HG03045 (cell line): ENCODE measurements at regions not wholly inside any gene's neighbourhood (a gene's known extent, or its start where the extent isn't known, plus 50 kb on each side); places are given as distances from the start of the nearest gene placed in this dataset.

Experiments used
- ATAC-seq: cut with Tn5 transposase; IDR thresholded peaks from one replicate; pipeline ENCODE4 v1.9.1; 2021; ENCODE audit warnings: mild to moderate bottlenecking, moderate library complexity; ENCODE audit not compliant: unreplicated experiment

DNA sequence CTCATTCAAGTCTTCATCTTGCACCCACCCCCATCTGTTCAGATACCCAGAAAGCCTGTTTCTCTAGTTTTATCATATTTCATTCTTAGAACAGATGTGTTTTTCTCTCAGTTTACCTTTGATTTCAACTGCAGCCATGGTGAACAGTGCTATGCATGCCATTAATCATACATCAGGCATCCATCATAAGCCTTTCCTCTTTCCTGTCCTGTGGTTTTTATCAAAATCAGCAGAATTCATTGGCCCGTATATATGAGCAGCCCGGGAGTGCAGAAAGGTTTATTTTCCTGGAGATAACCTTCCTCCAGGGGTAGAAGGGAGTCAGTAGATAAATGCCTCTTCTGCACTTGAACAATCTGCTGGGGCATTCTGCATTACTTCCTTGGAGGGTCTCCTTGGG lies 65.7 kb downstream of the IL21 start:
- no peak for ATAC-seq

- no peak for ATAC-seq
These were observed 67.4 kb downstream of the IL21 start for GRCh38 chr4:122553432-122553831.

DNA sequence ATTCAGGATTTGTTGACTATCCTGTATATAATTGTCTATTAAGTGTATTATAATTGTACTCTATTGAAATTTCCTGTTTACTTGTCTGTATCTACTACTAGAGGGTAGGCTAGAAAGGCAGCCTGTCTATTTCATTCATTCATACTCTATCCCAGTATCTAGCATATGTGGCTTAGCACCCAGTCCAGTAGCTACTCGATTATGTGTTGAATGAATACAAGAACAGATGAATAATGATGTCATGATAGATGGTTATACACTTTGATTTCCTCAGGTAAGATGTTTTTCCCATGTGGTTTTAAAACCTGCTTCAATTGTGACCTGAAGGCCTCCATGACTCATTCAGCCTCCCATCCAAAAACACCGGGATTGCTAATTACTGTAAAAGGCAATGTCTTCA lies 68.0 kb downstream of the IL21 start:
- ATAC-seq = no peak

GRCh38 chr4:122548886-122549630 lies 71.8 kb downstream of the IL21 start:
- ATAC-seq = no peak

DNA sequence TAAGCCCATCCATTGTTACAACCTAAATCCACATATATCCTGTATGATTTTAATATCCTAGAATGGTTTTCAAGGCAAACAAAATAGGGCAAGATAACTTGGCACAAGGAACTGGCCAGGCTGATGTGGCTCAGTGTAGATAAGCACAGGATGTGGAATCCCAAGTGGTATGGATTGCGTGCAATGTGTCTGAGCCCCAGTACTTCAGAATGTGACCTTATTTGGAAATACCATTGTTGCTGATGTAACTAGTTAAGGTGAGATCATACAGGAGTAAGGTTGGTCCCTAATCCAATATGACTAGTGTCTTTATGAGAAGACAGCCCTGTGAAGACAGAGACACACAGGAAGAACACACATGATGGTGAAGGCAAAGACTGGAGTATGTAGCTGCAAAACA lies 72.4 kb downstream of the IL21 start:
- ATAC-seq = no peak

- peak; percentile 84 for ATAC-seq
These were observed 78.2 kb downstream of the IL21 start for GRCh38 chr4:122542411-122543236.

DNA sequence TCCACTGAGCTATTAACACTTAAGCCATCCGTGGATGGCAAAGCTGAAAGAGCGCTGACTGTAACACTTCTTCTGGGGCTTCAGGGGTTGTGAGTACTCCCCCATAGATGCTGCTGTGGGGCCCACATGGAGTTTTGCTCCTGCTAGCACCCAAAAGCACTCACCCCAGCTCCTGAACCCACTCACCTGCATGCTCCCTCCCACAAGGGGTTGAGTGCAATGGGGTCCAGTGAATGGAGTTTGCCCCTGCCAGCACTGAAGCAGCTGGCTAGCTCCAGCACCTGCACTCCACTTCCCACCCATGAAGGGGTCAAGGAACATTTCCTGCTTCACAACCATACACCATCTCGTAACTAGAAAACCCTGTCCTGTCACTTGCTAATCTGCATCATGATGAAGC lies 78.9 kb downstream of the IL21 start:
- ATAC-seq = no peak

DNA sequence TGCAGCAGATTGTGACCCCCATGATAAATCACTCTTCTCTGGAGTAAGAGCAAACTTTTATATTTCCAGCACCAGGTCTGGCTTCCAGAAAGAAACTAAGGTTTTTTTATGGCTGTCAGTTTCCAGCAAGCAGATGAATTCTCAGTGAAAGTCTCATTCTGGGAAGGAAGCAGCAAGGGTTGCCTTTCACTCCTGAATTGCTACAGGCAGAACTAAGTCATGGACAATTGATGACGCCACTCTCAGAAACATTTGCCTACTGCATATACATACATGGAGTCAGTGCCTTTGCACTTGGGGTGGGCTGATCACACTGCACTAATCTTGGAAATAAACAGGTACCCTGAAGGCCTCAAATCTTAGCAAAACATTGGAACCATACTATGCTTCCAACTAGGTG lies 80.0 kb downstream of the IL21 start:
- ATAC-seq = no peak

GRCh38 chr4:122539861-122540465 lies 80.9 kb downstream of the IL21 start:
- ATAC-seq = no peak

- no peak for ATAC-seq
These were observed 81.0 kb upstream of the IL2 start for GRCh38 chr4:122537388-122538135.

GRCh38 chr4:122536001-122536400 lies 79.5 kb upstream of the IL2 start:
- ATAC-seq = no peak

DNA sequence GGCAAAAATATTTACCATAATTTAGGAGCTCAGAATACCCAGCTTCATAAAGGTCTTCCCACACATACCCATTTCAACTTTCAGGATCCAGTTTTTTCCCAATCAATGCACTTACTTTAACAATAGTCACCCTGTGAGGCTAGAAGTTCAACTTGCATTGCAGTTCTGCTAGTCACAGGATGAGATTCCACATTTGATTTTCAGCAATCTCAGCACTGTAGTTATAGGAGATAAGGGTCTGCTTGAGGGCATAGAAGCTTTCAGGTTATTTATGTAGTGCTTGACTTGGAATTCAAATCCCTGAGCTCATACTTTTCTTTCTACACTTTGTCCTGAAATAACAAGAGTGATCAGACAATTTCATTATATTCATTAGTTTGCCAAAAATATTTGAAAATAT lies 78.3 kb upstream of the IL2 start:
- no peak for ATAC-seq

- no peak for ATAC-seq
These were observed 77.3 kb upstream of the IL2 start for GRCh38 chr4:122533841-122534240.

DNA sequence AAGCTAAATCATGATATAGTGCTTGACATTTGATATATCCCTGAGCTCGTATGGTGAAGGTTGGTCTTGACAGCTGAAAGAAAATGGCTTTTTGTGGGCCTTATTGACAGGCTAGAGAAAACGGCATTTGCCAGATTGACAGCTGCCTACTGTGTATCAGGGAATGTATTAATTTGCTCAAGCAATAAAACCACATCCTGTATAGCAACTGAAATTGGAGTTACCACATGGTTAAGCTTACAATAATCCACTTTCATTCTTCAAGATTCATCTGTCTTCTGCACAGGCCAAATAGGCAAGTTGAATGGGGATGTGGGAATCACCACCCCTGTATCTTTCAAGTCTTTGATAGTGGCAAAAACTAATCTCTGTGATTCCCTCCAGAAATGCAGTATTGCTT lies 76.2 kb upstream of the IL2 start:
- ATAC-seq = no peak

DNA sequence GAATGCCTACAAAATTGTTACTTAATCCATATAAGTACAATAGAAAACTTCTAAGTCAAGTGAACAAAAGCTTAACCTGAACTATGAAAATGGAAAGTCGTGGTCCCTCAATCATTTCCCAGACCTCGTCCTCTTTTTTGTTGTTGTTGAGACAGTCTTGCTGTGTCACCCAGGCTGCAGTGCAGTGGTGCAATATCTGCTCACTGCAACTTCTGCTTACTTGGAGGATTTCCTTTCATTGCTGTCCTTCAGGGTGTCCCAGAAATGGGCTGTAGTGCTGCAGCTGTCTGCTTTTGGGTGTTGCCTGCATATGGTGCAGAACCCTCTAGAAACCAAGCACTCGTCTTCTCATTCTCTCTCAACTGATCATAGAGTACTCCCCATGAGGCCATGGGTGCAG lies 75.0 kb upstream of the IL2 start:
- no peak for ATAC-seq

- ATAC-seq = no peak
These were observed 74.5 kb upstream of the IL2 start for GRCh38 chr4:122531038-122531437.

DNA sequence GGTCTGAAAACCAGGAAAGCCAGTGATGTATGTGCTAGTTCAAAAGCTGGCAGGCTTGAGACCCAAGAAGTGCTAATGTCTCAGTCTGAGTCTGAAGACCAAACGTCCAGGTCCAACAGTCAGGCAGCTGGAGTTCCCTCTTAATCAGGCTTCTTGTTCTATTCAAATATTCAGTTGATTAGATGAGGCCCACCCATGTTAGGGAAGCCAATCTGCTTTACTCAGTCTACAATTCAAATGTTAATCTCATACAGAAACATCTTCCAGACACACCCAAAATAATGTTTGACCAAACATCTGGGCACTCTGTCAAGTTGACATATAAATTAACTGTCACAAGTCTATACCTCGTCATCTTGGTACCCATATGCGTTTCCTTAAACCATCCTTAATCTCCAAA lies 72.4 kb upstream of the IL2 start:
- no peak for ATAC-seq

GRCh38 chr4:122525865-122526264 lies 69.3 kb upstream of the IL2 start:
- ATAC-seq = no peak

GRCh38 chr4:122524176-122524575 lies 67.7 kb upstream of the IL2 start:
- no peak for ATAC-seq

- ATAC-seq = no peak
These were observed 66.4 kb upstream of the IL2 start for GRCh38 chr4:122522944-122523343.

DNA sequence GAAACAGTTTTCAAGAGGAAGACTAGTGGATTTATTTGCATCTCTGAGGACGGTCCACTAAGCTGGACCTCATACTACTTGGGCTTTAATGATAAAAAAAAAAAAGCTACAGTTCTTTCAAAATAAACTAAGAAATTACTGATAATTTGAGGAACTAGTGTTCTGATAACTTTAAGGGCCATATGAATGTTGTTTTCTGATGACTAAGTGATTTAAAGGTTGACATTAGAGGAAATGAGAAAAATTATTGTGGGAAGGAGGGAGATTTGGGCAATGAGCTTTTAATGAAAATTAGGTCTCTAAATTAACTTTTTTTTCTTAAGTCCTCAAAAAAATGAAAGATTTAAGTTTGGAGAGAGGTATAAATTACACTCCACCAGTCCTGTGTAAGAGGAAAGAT lies 60.8 kb upstream of the IL2 start:
- ATAC-seq = no peak
